ENCODE measurements at regions not wholly inside any gene's neighbourhood (a gene's known extent, or its start where the extent isn't known, plus 50 kb on each side); places are given as distances from the start of the nearest gene placed in this dataset.

DNA sequence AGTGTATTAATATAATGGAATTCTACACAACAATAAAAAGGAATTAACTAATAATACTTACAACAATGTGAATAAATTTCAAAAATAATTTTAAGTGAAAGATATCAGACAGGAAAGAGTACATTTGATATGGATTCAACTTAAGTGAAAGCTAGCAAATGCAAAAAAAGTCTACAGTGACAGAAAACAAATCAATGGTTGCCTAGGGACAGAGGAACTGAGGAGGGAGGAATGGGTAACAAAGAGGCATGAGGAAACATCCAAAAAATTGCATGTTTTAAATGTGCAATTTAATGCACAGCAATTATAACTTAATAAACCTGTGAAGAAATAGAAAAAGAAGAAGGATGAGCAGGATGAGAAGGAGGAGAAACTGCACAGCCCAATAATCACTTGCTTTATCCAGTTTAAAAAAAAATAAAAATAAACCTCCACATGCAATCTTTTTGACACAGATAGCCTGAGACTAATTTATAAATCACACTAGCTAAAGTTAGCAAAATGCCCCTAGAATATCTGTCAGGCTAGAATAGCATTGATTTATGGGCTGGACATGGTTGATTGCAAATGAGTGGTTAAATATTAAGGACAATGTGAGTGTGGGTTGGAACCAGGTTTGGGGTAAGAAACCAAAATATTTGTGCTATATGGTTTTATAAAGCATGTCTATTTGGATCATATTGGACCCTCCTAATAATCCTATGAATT lies 1089.1 kb downstream of the TRHDE start:
- no peak for DNase-seq

DNA sequence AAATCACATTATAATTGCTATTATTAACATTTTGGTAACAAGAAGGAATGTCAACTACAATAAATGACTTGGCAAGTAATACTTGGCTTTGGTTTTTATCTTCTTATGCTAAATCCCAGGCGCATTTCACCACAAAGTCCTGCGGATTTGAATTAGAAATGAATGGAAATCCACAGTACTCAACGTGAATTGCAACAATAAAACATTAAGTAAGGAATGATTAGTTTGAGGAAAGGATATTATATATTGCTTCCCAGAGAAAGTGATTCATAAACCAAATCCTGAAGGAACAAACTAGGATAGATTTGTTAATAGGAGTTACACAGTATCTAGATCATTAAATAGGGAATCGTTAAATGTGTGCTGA lies 1089.7 kb downstream of the TRHDE start:
- no peak for DNase-seq

DNA sequence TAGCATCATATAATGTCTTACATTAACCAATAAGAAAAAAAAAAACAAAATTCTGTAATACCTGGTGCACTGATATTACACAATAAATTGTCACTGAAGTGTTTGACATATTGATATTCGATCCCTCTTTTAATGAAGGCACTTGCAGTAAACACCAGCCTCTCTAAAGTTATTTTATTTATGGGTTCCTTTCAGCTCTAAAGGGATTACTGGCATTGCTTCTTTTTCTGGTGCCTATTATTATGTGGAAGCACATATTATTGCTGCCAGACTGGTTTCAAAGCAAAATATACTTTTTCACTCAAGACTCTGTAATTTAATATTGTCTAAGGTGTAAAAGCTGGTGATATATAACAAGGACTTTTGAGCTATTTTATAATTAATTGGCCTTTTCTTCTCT lies 1090.5 kb downstream of the TRHDE start:
- no peak for DNase-seq

DNA sequence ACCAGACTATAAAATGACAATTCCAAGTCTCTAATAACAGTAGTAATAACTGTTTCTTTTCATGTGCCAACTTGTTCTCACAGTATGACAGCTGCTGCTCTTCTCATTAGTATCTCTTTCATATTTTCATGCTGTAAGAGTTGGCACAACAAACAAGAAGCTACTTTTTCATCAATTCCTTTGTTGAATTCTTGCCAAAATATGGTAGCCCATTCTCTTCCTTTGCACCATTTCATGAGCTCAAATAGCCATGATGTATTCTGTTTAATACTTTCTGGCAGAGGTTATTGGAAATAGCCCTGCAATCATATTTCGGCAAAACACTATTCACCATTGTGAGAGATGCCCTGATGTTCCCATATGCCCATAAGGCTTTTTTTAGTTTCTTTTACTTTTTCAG lies 1100.7 kb downstream of the TRHDE start:
- no peak for DNase-seq

DNA sequence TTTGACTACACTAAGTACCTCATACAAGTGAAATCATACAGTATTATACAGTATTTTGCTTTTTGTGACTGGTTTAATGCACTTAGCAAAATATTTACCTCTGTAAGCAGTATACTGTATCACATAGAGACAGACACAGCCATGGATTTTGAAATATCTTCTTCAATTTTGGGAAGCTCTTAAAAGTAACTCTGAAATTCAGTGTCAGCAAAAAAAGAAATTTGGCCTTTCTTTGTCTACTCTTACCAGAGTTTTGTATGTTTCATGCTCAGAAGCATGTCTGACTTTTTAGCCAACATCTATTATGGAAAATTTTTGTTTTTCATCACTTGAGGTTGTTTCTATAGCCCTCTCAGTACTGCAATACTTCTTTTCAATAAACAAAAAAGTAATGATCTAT lies 1102.2 kb downstream of the TRHDE start:
- DNase-seq = no peak

DNA sequence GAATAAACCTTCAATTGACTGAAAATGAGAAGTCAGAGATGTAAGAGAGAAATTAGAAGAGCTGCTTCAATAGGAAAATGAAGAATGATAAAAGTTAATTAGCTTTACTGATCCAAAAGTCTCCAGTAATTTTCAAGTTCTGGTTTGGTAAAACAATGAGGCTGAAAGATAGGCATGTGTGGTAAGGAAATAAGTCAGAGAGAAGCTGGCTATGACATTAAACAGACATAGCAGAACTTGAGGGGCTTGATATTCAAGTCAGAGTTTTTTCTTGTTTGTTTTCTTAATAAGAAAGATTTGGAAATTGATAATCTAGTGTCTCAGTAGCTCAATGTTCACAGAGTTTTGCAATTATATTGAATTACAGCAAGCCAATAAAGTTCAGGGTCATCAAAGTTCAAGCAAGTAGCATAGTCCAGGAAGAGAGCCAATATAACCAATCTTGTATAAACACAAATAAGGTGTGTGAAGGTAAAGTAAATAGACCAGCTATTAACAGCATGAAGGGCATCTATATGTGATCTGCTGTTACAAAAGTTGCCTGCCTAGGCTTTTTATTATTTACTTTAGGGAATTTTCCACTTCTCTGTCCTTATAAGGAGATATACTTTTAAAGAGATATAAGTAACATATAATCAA lies 1111.5 kb downstream of the TRHDE start:
- no peak for DNase-seq

DNA sequence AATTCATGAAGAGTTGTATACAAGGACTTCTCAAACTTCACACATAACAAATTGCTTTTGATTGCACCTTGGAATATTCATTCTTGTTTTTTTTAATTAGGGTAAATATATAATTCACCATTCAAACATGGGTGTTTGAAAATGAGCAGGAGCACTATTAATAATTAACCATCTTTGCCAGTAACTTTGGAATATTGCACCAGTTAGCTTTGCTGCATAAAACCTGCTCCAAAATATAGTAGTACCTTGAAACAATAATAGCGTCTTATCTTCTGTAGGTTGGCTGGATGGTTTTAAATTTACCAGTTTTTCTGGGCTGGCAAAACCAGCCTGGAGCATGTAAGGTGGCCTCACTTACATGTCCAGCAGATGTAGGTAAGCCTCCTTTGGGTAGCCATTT lies 1112.4 kb downstream of the TRHDE start:
- DNase-seq = no peak

DNA sequence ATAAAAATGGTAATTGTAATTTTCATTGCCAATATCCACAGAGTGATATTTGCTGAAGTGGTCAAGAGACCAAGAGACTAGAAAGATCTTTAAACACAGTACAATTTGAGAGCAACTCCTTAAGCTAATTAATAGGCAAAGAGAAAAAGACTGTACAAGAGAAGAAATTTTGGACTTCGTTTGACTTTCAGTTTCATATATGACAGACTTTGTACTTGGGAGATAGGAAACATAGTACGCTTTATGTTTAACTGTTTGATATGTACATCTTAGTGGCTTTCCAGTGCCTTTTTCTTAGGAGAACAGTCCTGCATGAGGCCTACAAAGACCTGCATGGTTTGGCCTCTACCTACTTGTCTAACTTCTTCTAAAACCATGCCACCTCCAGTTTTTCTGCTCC lies 1118.1 kb downstream of the TRHDE start:
- DNase-seq = no peak

DNA sequence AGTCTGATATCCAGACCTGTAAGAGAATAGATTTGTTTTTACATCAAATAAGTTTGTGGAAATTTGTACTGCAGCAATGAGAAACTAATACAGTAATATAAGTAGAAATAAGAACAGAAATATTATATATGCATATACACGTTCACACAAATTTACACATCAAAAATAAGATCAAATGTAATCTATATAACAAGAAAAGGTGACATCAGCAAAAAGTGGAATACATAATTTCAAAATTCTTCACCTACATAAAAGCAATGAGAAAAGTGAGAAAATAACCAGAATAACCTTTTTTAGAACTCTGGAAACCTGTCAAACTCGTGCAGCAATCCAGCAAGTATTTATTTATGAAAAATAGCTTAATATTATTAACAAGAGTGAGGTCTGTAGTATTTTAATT lies 1124.6 kb upstream of the ATXN7L3B start:
- DNase-seq = no peak

DNA sequence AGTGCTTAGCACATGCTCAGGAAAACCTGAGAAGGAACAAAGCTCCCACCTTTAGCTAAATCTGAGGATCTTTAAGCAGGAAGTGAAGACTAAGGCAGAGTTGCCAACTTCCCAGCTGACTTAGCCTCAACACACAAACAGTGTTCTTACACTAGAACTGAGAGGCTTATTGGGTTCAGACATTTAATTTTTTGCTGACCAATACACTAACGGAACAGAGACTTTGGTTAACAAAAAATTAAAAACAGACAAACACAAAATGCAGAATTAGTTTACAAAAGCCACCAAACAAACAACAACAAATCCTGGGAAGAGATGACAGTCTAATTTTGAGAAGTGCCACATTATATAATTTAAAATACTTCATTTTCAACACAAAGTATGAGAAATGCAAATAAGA lies 1123.7 kb upstream of the ATXN7L3B start:
- no peak for DNase-seq

DNA sequence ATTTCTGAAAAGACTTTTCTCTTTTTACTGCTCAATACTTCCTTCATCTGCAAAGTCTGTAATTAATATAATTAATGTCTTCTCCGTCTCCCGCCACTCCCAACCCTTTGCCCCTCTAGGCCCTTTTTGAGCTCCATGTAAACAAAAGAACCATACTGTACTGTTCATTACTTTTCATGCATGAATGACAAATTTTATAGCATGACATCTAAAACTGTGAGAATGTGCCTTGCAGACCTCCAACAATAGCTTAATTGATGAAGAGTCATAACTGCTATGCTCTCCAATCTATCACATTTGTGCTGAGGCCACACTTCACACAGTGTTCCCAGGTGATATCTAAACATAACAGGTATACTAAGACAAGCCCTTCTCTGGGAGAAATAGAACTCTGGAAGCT lies 1122.7 kb upstream of the ATXN7L3B start:
- no peak for DNase-seq

DNA sequence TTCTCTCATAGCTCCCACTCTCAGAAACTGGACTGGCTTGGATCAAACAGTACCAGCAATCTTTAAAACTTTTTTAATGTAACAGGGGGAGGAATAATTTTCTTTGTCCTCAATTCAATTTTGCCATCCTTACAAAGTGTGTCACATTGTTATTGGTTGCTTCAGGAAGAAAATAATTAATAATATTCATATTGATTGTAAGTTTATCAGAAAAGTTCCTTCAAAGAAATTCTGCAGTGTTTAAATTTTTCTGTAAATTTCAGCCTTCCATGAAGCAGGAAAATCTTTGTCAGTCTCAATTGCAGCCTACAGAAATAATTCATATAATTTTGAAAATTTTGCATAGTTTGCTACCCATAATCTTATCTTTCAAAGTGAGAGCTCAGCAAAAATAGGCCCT lies 1119.1 kb upstream of the ATXN7L3B start:
- DNase-seq = no peak

DNA sequence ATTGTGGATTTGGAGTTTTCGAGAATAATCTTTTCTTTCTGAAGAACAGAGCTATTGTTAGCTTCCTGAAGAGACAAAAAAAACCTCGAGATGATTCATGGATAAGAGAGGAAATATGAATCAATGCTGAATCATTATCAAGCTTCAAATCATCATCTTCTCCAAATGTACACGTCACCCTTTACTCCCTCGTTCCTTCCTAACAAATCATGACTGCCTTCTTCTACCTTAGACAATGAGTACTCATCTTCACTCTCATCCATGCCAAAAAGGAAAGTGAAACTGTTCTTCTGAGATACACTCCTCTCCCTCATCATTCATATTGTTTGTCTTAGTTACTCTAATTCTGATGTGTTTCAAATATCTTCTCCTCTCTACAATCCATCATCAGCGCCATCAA lies 1115.8 kb upstream of the ATXN7L3B start:
- no peak for DNase-seq

DNA sequence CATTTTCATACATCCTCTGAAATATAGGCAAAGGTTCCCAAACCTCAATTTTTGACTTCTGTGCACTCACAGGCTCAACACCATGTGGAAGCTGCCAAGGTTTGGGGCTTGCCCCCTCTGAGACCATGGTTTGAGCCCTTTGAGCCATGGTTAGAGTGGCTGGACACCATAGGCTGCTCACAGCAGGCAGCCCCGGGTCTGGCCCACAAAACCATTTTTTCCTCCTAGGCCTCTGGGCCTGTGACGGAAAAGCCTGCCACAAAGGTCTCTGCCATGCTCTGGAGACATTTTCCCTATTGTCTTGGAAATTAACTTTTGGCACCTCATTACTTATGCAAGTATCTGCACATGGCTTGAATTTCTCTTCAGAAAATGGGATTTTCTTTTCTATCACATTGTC lies 1113.2 kb upstream of the ATXN7L3B start:
- no peak for DNase-seq

DNA sequence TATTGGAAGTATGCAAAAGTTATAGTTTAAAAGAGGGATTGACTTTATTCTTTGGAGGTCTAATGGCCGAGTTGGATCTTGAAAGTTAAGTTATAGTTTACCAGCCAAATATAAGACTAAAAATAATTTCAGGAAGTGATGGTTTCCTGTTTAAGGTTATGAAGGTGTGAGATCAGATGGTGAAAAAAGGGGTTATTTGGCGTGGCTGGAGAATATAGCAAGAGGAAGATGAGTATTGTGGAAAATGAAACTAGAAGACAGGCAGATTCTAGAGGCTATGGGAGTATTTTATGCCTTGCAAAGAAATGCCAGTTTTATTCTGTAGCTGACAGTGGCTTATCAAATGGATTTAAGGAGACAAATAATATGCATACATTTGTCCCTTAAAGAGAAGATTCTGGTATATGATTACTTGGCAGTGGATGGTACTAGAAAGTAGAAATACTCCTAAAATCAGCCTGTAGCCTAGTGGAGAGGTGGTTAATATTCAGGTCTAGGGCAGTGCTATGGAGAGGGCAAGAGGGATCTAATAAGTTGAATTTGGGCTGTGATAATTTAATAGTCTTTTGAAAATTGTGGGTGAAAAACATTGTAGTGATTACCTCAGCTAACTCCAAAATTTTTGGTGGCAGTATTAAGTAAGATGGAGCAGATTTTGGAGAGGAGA lies 1091.8 kb upstream of the ATXN7L3B start:
- no peak for DNase-seq

DNA sequence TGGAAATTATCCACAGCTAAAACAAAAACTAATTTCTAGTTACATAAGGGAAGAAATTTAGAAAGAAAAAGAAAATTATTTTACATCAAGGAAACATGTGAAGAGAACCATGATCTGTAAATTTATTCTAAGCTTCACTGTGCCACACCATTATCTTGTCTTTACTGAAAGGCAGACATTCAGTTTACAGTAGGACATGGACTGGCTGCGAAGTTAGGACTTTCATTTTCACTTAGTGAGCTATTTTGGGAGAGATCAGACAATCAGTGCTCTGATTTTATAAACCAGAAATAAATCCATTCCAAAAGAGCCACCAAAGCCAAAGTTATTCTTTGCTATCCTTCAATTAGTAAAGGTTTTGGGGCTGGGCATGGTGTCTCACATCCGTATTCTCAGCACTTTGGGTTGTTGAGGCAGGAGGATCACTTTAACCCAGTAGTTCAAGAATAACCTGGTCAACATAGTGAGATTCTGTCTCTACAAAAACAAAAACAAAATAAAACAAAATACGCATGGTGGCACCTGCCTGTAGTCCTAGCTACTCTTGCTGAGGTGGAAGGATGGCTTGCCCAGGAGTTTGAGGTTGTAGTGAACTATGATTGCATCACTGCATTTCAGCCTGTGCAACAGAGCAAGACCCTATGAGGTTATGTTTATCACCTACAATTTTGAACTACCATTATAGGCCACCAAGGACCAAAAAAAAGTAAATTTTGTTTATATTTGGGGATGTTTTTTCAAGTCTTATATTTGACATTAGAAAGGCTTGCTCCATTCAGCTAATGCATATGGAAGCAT lies 1084.8 kb upstream of the ATXN7L3B start:
- no peak for DNase-seq

DNA sequence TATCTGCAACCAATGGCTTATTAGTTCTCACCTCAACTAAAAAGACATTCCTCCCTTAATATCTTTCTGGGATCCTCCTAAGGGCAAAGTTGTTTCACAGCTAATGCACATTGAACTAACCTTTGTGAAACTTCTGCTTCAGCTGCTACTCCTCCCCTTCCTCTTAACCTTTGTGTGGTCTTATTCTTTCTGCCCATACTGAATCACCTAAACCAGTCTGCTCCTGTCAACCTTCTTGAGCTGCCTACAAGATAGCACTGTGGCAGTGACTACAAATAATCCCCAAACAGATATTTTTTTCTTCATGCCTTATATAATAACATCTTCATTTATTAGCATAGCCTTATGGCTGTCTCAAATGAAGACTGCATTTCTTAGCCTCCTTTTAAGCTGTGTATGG lies 1077.4 kb upstream of the ATXN7L3B start:
- no peak for DNase-seq

DNA sequence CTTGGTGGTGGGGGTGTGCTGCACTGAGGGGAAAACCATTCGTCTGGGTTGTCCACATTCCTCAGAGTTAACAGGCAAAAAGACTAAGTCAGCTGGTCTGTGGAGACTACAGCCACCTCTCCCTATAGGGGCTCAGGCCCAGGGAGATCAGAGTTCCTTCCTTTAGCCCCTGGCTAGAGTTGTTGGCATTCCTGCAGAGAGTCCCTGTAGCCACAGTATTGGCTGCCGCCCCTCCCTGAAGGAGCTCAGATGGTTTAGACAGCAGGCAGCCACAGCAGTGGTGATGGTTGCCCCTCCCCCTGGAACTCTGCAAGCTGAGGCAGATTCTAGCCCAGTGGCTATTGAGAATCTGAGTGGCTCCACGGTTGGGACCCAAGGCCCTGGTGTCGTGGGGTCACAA lies 1072.5 kb upstream of the ATXN7L3B start:
- DNase-seq = no peak

DNA sequence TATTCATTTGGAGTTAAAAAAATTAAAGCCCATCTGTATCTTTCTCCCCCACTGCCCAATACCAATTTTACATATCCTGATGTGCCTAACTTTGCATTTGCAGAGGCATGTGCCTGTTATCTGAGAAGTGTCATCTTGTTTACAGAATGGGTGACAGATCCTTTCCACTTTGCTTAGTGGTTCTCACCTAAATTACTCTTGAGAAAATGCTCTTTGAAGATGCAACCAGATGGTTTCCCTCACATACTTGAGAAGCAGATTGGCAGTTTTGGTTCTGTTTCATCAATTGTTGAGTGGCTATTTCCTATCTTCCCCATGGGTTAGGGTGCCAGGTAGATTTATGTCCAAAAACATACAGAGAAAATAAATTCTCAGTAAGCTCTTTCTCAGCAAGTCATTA lies 1051.4 kb upstream of the ATXN7L3B start:
- DNase-seq = no peak

DNA sequence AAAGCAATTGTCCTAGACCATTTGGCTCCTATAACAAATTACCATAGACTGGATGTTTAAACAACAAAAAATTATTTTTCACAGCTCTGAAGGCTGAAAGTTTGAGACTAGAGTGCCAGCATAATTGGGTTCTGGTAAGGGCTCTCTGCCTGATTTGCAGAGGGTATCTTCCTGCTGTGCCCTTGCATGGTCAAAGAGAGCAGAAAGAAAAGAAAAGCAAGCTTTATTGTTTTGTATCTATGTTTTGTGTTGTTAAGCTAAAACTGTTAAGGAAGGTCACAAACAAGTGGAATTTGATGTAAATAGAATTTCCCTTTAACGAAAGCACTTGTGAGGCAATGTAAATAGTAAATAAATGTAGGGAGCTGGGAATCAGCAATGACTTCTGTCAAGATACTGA lies 1031.0 kb upstream of the ATXN7L3B start:
- no peak for DNase-seq

DNA sequence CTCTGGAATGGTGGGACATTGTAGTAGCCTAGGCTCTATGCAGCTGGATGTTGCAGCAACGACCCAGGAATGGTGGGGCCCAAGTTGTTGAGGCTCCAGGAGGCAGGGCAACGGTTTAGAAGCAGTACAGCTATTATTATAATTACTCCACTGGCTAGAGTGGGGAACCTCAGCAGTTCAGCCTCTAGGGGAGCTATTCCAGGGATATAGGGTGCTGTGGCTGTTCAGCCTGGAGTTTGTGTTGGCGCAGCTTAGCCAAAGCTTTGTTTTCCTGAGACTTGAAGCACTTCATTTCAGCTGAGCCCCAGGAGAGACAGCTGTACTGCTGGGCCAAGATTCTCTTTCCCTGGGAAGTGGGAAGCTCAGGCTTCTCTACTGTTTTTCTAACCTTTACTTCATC lies 1023.0 kb upstream of the ATXN7L3B start:
- no peak for DNase-seq

DNA sequence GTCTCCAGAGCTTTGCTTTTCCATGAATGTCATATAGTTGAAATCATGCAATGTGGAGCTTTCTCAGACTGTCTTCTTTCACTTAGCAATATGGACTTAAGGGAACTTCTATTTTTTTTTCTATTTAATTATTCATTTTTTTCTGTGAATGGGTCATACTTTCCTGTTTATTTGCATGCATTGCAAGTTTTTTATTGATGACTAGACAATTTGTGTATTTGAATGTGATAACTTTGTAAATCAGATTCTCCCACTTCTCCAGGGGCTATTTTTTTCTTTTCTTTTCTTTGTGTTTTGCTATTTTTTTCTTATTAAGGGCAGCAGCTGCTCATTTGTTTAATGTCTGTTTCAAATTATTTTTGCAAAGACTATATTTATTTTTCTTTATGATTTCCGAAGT lies 1019.8 kb upstream of the ATXN7L3B start:
- no peak for DNase-seq

DNA sequence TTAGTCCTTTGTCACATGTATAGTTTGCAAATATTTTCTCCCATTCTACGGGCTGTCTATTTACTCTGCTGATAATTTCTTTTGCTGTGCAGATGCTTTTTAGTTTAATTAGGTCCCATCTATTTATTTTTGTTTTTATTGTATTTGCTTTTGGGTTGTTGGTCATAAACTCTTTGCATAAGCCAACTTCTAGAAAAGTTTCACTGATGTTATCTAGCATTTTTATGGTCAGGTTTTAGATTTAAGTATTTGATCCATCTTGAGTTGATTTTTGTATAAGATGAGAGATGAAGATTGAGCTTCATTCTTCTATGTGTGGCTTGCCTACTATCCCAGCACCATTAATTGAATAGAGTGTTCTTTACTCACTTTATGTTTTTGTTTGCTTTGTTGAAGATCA lies 1008.4 kb upstream of the ATXN7L3B start:
- DNase-seq = no peak

DNA sequence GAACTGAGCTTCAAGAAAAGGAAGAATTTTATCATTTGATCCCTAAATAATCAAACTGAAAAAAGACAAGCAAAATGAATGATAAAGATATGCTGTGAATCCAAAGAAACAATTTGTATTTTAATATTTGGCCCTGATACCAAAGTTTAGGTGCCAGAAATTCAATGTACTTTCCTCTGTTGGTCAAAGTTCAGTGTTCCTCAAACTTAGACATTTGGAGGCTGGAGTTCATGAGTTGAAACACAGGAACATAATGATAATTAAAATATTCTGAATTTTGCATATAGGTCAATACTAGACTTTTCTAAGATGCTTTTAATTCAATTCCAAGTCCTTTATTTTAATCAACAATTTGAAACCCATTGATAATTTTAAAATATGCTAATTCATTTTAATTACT lies 1007.7 kb upstream of the ATXN7L3B start:
- no peak for DNase-seq

All from T-helper 1 cell (primary cell).